ENCODE measurements at regions not wholly inside any gene's neighbourhood (a gene's known extent, or its start where the extent isn't known, plus 50 kb on each side); places are given as distances from the start of the nearest gene placed in this dataset.

- TF ChIP-seq EP300 (IDR thresholded peaks at IDR 0.05; ENCODE audit: borderline replicate concordance) (no peak), REST (IDR thresholded peaks at IDR 0.05; ENCODE audit: low read depth) (no peak), CREB1 (IDR thresholded peaks at IDR 0.05; ENCODE audit: low read depth) (no peak), ZBTB7A (IDR thresholded peaks at IDR 0.05; ENCODE audit: low read depth) (no peak), USF1 (IDR thresholded peaks at IDR 0.05) (no peak), EGR1 (IDR thresholded peaks at IDR 0.05) (no peak), YY1 (IDR thresholded peaks at IDR 0.05; ENCODE audit: low read depth) (no peak), CEBPB (IDR thresholded peaks at IDR 0.05) (no peak), TAF1 (IDR thresholded peaks at IDR 0.05; ENCODE audit: low read depth) (no peak), NFIC (IDR thresholded peaks at IDR 0.05) (no peak), MAX (IDR thresholded peaks at IDR 0.05) (no peak), TEAD4 (IDR thresholded peaks at IDR 0.05) (no peak)
Measured at GRCh38 chr6:8939615-8940014, 504.3 kb upstream of the SLC35B3 start.

Measured in Ishikawa (cell line).